ENCODE measurements at regions not wholly inside any gene's neighbourhood (a gene's known extent, or its start where the extent isn't known, plus 50 kb on each side); places are given as distances from the start of the nearest gene placed in this dataset.
"Not testable (repeated sequence)": the region's sequence is repeated elsewhere in the genome, so short reads cannot be mapped to it uniquely, and the experiment has no call there.

GRCh38 chr4:18608908-18609533 is 587.5 kb upstream of the LCORL start:
- 54 to 66% methylated on average over 4 of the region's 4 CpGs for WGBS, 2 donors
- DNase-seq (no peak), ATAC-seq (ENCODE audit: low FRiP score in 2 of 2) (no peak)
- Histone ChIP-seq H3K27me3 (no peaks in the 10 kb centered on the region), H3K4me1 (no peaks in the 10 kb centered on the region), H3K4me3 (no peak overlapping the region), H3K27ac (no peak overlapping the region), H3K36me3 (no peaks in the 10 kb centered on the region), H3K9me3 (no peaks in the 10 kb centered on the region)
- TF ChIP-seq POLR2AphosphoS5 (IDR thresholded peaks at IDR 0.05) (no peak), POLR2A (IDR thresholded peaks at IDR 0.05) (no peak), EP300 (IDR thresholded peaks at IDR 0.05) (no peak), CTCF (IDR thresholded peaks at IDR 0.05) (no peak)

DNA sequence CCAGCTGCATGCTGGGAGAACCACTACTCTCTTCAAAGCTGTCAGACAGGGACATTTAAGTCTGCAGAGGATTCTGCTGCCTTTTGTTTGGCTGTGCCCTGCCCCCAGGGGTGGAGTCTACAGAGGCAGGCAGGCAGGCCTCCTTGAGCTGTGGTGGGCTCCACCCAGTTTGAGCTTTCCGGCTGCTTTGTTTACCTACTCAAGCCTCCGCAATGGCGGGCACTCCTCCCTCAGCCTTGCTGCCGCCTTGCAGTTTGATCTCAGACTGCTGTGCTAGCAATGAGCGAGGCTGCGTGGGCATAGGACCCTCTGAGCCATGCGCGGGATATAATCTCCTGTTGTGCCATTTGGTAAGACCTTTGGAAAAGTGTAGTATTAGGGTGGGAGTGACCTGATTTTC is 581.1 kb upstream of the LCORL start:
- H3K36me3 ChIP-seq; DNase-seq; H3K9me3 ChIP-seq; H3K27me3 ChIP-seq; H3K27ac ChIP-seq; H3K4me3 ChIP-seq; ATAC-seq (ENCODE audit: low FRiP score in 2 of 2); H3K4me1 ChIP-seq: not testable (repeated sequence)
- 80 to 91% methylated on average over 8 of the region's 8 CpGs for WGBS, 2 donors

DNA sequence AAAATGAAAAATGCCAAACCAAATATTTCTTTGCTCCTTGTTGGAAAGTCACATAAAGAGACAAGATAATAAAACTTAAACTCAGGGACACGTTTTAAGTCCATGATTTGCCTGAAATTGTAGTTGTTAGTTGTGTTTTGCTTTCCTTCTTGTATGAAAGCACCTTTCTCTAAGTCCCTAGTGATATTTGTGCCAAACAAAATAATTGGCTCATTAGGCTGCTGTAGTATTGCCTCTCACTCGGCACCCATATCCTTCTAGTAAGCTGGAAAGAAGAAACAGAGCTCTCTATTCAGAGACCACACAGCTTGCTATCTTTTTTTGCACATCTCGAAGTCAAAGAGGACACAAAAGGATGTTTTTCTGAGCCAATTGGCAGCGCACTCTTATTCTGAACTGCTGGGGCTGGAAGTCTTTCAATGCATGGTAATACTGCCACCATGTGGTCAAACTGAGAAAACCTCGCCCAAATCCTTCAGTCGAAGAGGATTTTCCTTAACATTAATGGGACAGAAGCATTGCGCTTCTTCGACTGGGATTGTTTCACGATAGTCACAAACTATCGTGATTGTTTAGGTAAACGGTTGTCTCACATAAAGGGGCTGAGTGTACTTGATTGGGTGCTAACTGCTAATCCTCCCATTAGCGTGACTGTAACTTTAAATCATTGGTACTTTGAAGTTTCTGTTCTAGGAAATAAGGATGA is 571.9 kb upstream of the LCORL start:
- Histone ChIP-seq H3K4me3 (no peak overlapping the region), H3K27me3 (no peaks in the 10 kb centered on the region), H3K27ac (no peak overlapping the region), H3K9me3 (no peaks in the 10 kb centered on the region), H3K36me3 (no peaks in the 10 kb centered on the region), H3K4me1 (peaks cover 0 to 6% (median 0%) of the 10 kb centered on the region in 4 donors)
- ATAC-seq (ENCODE audit: low FRiP score in 2 of 2) (peak; percentile 63 to 76), DNase-seq (peak in 1 of 2 donors; percentile 24)
- TF ChIP-seq POLR2AphosphoS5 (IDR thresholded peaks at IDR 0.05) (no peak), CTCF (IDR thresholded peaks at IDR 0.05) (peak; percentile 34 to 76 (median 68))
- 10 to 11% methylated on average over 11 to 12 of the region's 12 CpGs for WGBS, 2 donors

GRCh38 chr4:18582841-18583240 is 561.3 kb upstream of the LCORL start:
- 54 to 65% methylated on average over 1 of the region's 1 CpG for WGBS, 2 donors
- Histone ChIP-seq H3K4me3 (no peak overlapping the region), H3K27ac (no peak overlapping the region), H3K9me3 (no peaks in the 10 kb centered on the region), H3K27me3 (no peaks in the 10 kb centered on the region), H3K36me3 (no peaks in the 10 kb centered on the region), H3K4me1 (no peaks in the 10 kb centered on the region)
- TF ChIP-seq POLR2A (IDR thresholded peaks at IDR 0.05) (no peak), POLR2AphosphoS5 (IDR thresholded peaks at IDR 0.05) (no peak), EP300 (IDR thresholded peaks at IDR 0.05) (no peak), CTCF (IDR thresholded peaks at IDR 0.05) (no peak)
- ATAC-seq (ENCODE audit: low FRiP score in 2 of 2) (no peak), DNase-seq (no peak)

GRCh38 chr4:18578307-18578706 is 556.8 kb upstream of the LCORL start:
- TF ChIP-seq POLR2A (IDR thresholded peaks at IDR 0.05) (no peak), CTCF (IDR thresholded peaks at IDR 0.05) (no peak), EP300 (IDR thresholded peaks at IDR 0.05) (no peak), POLR2AphosphoS5 (IDR thresholded peaks at IDR 0.05) (no peak)
- Histone ChIP-seq H3K27me3 (no peaks in the 10 kb centered on the region), H3K4me3 (no peak overlapping the region), H3K9me3 (no peaks in the 10 kb centered on the region), H3K4me1 (no peaks in the 10 kb centered on the region), H3K27ac (no peak overlapping the region), H3K36me3 (no peaks in the 10 kb centered on the region)
- ATAC-seq (ENCODE audit: low FRiP score in 2 of 2) (no peak), DNase-seq (no peak)
- 67 to 71% methylated on average over 4 of the region's 4 CpGs for WGBS, 2 donors
